IPS DF 6.9 (cell line): ENCODE measurements at regions not wholly inside any gene's neighbourhood (a gene's known extent, or its start where the extent isn't known, plus 50 kb on each side); places are given as distances from the start of the nearest gene placed in this dataset.

Experiments used
- DNase-seq: peaks from one replicate; pipeline ENCODE4 v3.0.0-alpha.2; 2013; ENCODE audit warnings: low read depth, low spot score
- H3K27ac ChIP-seq: one replicate; pipeline ENCODE4 v1.5.1; 2013; ENCODE audit warnings: low read length, control low read depth
- H3K27me3 ChIP-seq: 2 replicates; pipeline ENCODE4 v1.6.1; 2013; ENCODE audit warnings: mild to moderate bottlenecking, low read length; ENCODE audit not compliant: control insufficient read depth, insufficient read depth
- H3K36me3 ChIP-seq: 2 replicates; pipeline ENCODE4 v1.6.1; 2013; ENCODE audit warnings: low read length; ENCODE audit not compliant: control insufficient read depth, insufficient read depth
- H3K4me1 ChIP-seq: 2 replicates; pipeline ENCODE4 v1.6.1; 2013; ENCODE audit warnings: low read length; ENCODE audit not compliant: control insufficient read depth, insufficient read depth
- H3K4me3 ChIP-seq: 2 replicates; pipeline ENCODE4 v1.5.1; 2013; ENCODE audit warnings: mild to moderate bottlenecking, low read length
- H3K9me3 ChIP-seq: 2 replicates; pipeline ENCODE4 v1.6.1; 2013; ENCODE audit warnings: low read length, inconsistent platforms; ENCODE audit not compliant: control insufficient read depth, insufficient read depth
- WGBS: extraction: QIAGEN DNeasy Blood & Tissue Kit; methylation state at CpG from one replicate; pipeline ENCODE4 v1.1.7; 2013; ENCODE audit warnings: mixed read lengths, missing lambda C conversion rate; ENCODE audit not compliant: insufficient read length, insufficient coverage; 5-methylcytosine and 5-hydroxymethylcytosine counted together

- no CpG with 5 or more reads among the region's 3 CpGs for WGBS
- Histone ChIP-seq H3K4me1 (no peaks in the 10 kb centered on the region), H3K27ac (no peak overlapping the region)
These were observed 836.5 kb upstream of the CXADR start for GRCh38 chr21:16676391-16676790.

GRCh38 chr21:16678429-16679160, 834.2 kb upstream of the CXADR start:
- WGBS, result no CpG with 5 or more reads among the region's 3 CpGs
- no peaks in the 10 kb centered on the region for H3K27me3 ChIP-seq
- no peaks in the 10 kb centered on the region for H3K36me3 ChIP-seq
- H3K4me1 ChIP-seq, result no peaks in the 10 kb centered on the region
- H3K4me3 ChIP-seq, result no peak overlapping the region
- no peak for DNase-seq
- H3K9me3 ChIP-seq, result no peaks in the 10 kb centered on the region
- H3K27ac ChIP-seq, result no peak overlapping the region

More at GRCh38 chr21:16676391-16676790, 836.5 kb upstream of the CXADR start:
- H3K27me3 ChIP-seq, result no peaks in the 10 kb centered on the region
- H3K36me3 ChIP-seq, result no peaks in the 10 kb centered on the region
- DNase-seq, result no peak
- no peaks in the 10 kb centered on the region for H3K9me3 ChIP-seq
- no peak overlapping the region for H3K4me3 ChIP-seq

GRCh38 chr21:16695074-16695473, 817.8 kb upstream of the CXADR start:
- no peak for DNase-seq
- no CpG with 5 or more reads among the region's 2 CpGs for WGBS
- no peaks in the 10 kb centered on the region for H3K36me3 ChIP-seq
- H3K4me3 ChIP-seq, result no peak overlapping the region
- no peak overlapping the region for H3K27ac ChIP-seq
- no peaks in the 10 kb centered on the region for H3K4me1 ChIP-seq
- peaks cover 3% of the 10 kb centered on the region for H3K9me3 ChIP-seq
- no peaks in the 10 kb centered on the region for H3K27me3 ChIP-seq

- WGBS, result no CpG with 5 or more reads among the region's 2 CpGs
- DNase-seq, result no peak
- no peak overlapping the region for H3K4me3 ChIP-seq
- no peaks in the 10 kb centered on the region for H3K9me3 ChIP-seq
- no peaks in the 10 kb centered on the region for H3K4me1 ChIP-seq
- H3K27ac ChIP-seq, result no peak overlapping the region
- H3K36me3 ChIP-seq, result no peaks in the 10 kb centered on the region
- H3K27me3 ChIP-seq, result no peaks in the 10 kb centered on the region
These were observed 805.6 kb upstream of the CXADR start for GRCh38 chr21:16707274-16707673.

- H3K27ac ChIP-seq, result no peak overlapping the region
- H3K9me3 ChIP-seq, result no peaks in the 10 kb centered on the region
- H3K36me3 ChIP-seq, result no peaks in the 10 kb centered on the region
- H3K4me3 ChIP-seq, result no peak overlapping the region
- no peaks in the 10 kb centered on the region for H3K27me3 ChIP-seq
- WGBS, result no CpG with 5 or more reads among the region's 2 CpGs
- H3K4me1 ChIP-seq, result no peaks in the 10 kb centered on the region
- DNase-seq, result no peak
These were observed 804.6 kb upstream of the CXADR start for GRCh38 chr21:16708101-16708835.

GRCh38 chr21:16709866-16710550, 802.8 kb upstream of the CXADR start:
- no peak overlapping the region for H3K4me3 ChIP-seq
- H3K27ac ChIP-seq, result no peak overlapping the region
- no peaks in the 10 kb centered on the region for H3K4me1 ChIP-seq
- DNase-seq, result no peak
- no peaks in the 10 kb centered on the region for H3K36me3 ChIP-seq
- WGBS, result no CpG with 5 or more reads among the region's 5 CpGs
- H3K9me3 ChIP-seq, result no peaks in the 10 kb centered on the region
- H3K27me3 ChIP-seq, result no peaks in the 10 kb centered on the region

GRCh38 chr21:16711757-16712156, 801.1 kb upstream of the CXADR start:
- Histone ChIP-seq H3K4me1 (no peaks in the 10 kb centered on the region), H3K4me3 (no peak overlapping the region), H3K36me3 (no peaks in the 10 kb centered on the region), H3K9me3 (no peaks in the 10 kb centered on the region), H3K27me3 (no peaks in the 10 kb centered on the region), H3K27ac (no peak overlapping the region)
- no peak for DNase-seq
- WGBS, result no CpG with 5 or more reads among the region's 2 CpGs

GRCh38 chr21:16713331-16714117, 799.3 kb upstream of the CXADR start:
- H3K27ac ChIP-seq, result no peak overlapping the region
- no peaks in the 10 kb centered on the region for H3K27me3 ChIP-seq
- DNase-seq, result no peak
- WGBS, result no CpG with 5 or more reads among the region's 4 CpGs
- no peak overlapping the region for H3K4me3 ChIP-seq
- H3K36me3 ChIP-seq, result no peaks in the 10 kb centered on the region
- H3K4me1 ChIP-seq, result no peaks in the 10 kb centered on the region
- no peaks in the 10 kb centered on the region for H3K9me3 ChIP-seq

- no CpG with 5 or more reads among the region's 8 CpGs for WGBS
- Histone ChIP-seq H3K9me3 (no peaks in the 10 kb centered on the region), H3K27ac (no peak overlapping the region), H3K4me3 (no peak overlapping the region), H3K27me3 (no peaks in the 10 kb centered on the region), H3K4me1 (no peaks in the 10 kb centered on the region), H3K36me3 (no peaks in the 10 kb centered on the region)
- DNase-seq, result no peak
These were observed 772.3 kb upstream of the CXADR start for GRCh38 chr21:16740511-16740910.

GRCh38 chr21:16741141-16741665, 771.6 kb upstream of the CXADR start:
- Histone ChIP-seq H3K36me3 (no peaks in the 10 kb centered on the region), H3K27ac (no peak overlapping the region), H3K4me1 (no peaks in the 10 kb centered on the region), H3K9me3 (no peaks in the 10 kb centered on the region), H3K4me3 (no peak overlapping the region), H3K27me3 (no peaks in the 10 kb centered on the region)
- no CpG with 5 or more reads among the region's 7 CpGs for WGBS
- no peak for DNase-seq
